Pancreas (tissue), 10 donors: ENCODE measurements at regions not wholly inside any gene's neighbourhood (a gene's known extent, or its start where the extent isn't known, plus 50 kb on each side); places are given as distances from the start of the nearest gene placed in this dataset.
A peak's percentile ranks its signal among the peaks of the same experiment; 100 is the strongest.

ENCODE experiments used
- ATAC-seq, 4 donors: fragments of 200-7000 bp; cut with Tn5 transposase; one replicate each; pipeline versions ENCODE4 v1.8.0 to v1.9.1; 2020; ENCODE audit warnings: mild to moderate bottlenecking in 4 of 4, moderate library complexity in 4 of 4
- DNase-seq, 6 donors: peaks; one replicate each; pipeline ENCODE4 v3.0.0-alpha.2; 2020
- FAIRE-seq: peaks from 2 replicates; lab custom pipeline; 2012; peaks lifted over from hg19 to GRCh38; lab: Jason Lieb, UNC
- H3K27ac ChIP-seq, 4 donors: fragments of 200-600 bp; sonication (generic); 1 replicate in 3 of 4; 2 replicates in 1 of 4; pipeline versions ENCODE4 v1.5.0 to v1.8.0; 2020
- H3K27me3 ChIP-seq, 4 donors: fragments of 200-600 bp; one replicate each; pipeline ENCODE4 v1.8.0; 2021
- H3K36me3 ChIP-seq, 3 donors: fragments of 200-600 bp; sonication (generic) in 1 of 3; one replicate each; pipeline versions ENCODE4 v1.5.0 to v1.8.0; 2020 to 2021
- H3K4me1 ChIP-seq, 3 donors: fragments of 200-600 bp; one replicate each; pipeline ENCODE4 v1.8.0; 2021
- H3K4me3 ChIP-seq, 4 donors: fragments of 200-600 bp; sonication (generic) in 2 of 4; one replicate each; pipeline versions ENCODE4 v1.5.0 to v1.8.0; 2020 to 2021
- H3K9me3 ChIP-seq, 4 donors: fragments of 200-600 bp; one replicate each; pipeline ENCODE4 v1.8.0; 2021
- WGBS, 2 donors: extraction: QIAGEN DNeasy Blood & Tissue Kit; methylation state at CpG; one replicate each; pipeline ENCODE4 v1.1.7; 2013; 5-methylcytosine and 5-hydroxymethylcytosine counted together
- intact Hi-C, 3 donors: fragments of 100-400 bp; cut with DNase I; formaldehyde crosslinking; loops; one replicate each; pipeline versions ENCODE4 v1.11.1 to v1.14.2; 2022
- TF ChIP-seq, protein P1 (sequence below), 4 donors: fragments of 200-600 bp; sonication (generic) in 3 of 4; IDR thresholded peaks; one replicate each; pipeline versions ENCODE4 v1.5.0 to v1.8.0; 2021; ENCODE audit warnings: antibody characterized with exemption in 4 of 4
- donor health status: healthy with polysubstance abuse.
- donor health status: DM: no; HTN: no; CAD: no; lungs with moderate emphysema.
- donor health status: DM: no; HTN: no; CAD: no.
- donor health status: control.
- donor health status: control.
- donor health status: Bipolar disorder and iron deficiency.
- donor health status: DM: yes; HTN: yes; CAD: no.
- donor health status: DM: no; HTN: no; CAD: no.
- donor health status: DM: no; HTN: no; CAD: no.
- donor health status: DM: yes; HTN: yes; CAD: no.

GRCh38 chr10:28939281-28940157 is 262.2 kb downstream of the BAMBI start:
- Histone ChIP-seq H3K36me3 (no peaks in the 10 kb centered on the region), H3K9me3 (no peaks in the 10 kb centered on the region), H3K27me3 (no peaks in the 10 kb centered on the region), H3K4me1 (peaks cover 14 to 20% (median 19%) of the 10 kb centered on the region in 3 donors), H3K4me3 (peak overlapping the region in 1 of 4 donors; percentile 8), H3K27ac (peak overlapping the region; percentile 16 to 67 (median 54))
- peak; percentile 93 to 98 (median 97) for ATAC-seq
- WGBS, 2 donors, result 12 to 13% methylated on average over 29 of the region's 29 CpGs
- intact Hi-C loops, result no loop called here
- peak; percentile 62 to 81 (median 68) for DNase-seq
- TF ChIP-seq, protein P1, sequence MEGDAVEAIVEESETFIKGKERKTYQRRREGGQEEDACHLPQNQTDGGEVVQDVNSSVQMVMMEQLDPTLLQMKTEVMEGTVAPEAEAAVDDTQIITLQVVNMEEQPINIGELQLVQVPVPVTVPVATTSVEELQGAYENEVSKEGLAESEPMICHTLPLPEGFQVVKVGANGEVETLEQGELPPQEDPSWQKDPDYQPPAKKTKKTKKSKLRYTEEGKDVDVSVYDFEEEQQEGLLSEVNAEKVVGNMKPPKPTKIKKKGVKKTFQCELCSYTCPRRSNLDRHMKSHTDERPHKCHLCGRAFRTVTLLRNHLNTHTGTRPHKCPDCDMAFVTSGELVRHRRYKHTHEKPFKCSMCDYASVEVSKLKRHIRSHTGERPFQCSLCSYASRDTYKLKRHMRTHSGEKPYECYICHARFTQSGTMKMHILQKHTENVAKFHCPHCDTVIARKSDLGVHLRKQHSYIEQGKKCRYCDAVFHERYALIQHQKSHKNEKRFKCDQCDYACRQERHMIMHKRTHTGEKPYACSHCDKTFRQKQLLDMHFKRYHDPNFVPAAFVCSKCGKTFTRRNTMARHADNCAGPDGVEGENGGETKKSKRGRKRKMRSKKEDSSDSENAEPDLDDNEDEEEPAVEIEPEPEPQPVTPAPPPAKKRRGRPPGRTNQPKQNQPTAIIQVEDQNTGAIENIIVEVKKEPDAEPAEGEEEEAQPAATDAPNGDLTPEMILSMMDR (IDR thresholded peaks at IDR 0.05), result no peak
- no peak for FAIRE-seq

GRCh38 chr10:28940158-28940888 is 263.0 kb downstream of the BAMBI start:
- DNase-seq (no peak), ATAC-seq (peak; percentile 15 to 19 (median 16)), FAIRE-seq (no peak)
- no peaks in the 10 kb centered on the region for H3K36me3 ChIP-seq
- H3K9me3 ChIP-seq, result no peaks in the 10 kb centered on the region
- TF ChIP-seq, protein P1 (IDR thresholded peaks at IDR 0.05), result no peak
- peaks cover 14 to 20% (median 19%) of the 10 kb centered on the region in 3 donors for H3K4me1 ChIP-seq
- H3K4me3 ChIP-seq, result no peak overlapping the region
- intact Hi-C loops, result no loop called here
- no peaks in the 10 kb centered on the region for H3K27me3 ChIP-seq
- 18% methylated on average over 8 of the region's 8 CpGs for WGBS, 2 donors
- H3K27ac ChIP-seq, result peak overlapping the region in 3 of 4 donors; percentile 6 to 67 (median 24)

DNA sequence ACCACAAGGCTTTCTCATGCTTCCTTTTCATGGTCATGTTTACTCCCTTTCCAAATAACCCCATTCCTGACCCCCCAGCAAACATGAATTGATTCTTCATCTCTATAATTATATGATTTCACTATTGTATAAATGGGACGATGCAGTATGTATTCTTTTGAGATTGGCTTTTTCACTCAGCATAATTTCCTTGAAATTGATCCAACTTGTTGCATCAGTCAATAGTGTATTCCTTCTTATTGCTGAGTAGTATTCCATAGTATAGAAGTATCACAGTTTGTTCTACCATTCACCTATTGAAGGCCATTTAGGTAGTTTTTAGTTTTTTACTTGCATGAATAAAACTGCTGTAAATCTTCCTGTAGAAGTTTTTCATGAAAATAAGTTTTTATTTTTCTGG is 264.7 kb downstream of the BAMBI start:
- intact Hi-C loops, result no loop called here
- Histone ChIP-seq H3K36me3 (no peaks in the 10 kb centered on the region), H3K9me3 (no peaks in the 10 kb centered on the region), H3K4me1 (peaks cover 14 to 20% (median 19%) of the 10 kb centered on the region in 3 donors), H3K27ac (no peak overlapping the region), H3K4me3 (no peak overlapping the region), H3K27me3 (peaks cover 0 to 7% (median 0%) of the 10 kb centered on the region in 4 donors)
- DNase-seq, result no peak
- WGBS, 2 donors, result 75 to 86% methylated on average over 1 of the region's 1 CpG
- ATAC-seq, result no peak
- no peak for FAIRE-seq
- TF ChIP-seq, protein P1 (IDR thresholded peaks at IDR 0.05), result no peak

- Histone ChIP-seq H3K27me3 (peaks cover 0 to 7% (median 0%) of the 10 kb centered on the region in 4 donors), H3K4me1 (peaks cover 0 to under 1% (median 0%) of the 10 kb centered on the region in 3 donors), H3K27ac (no peak overlapping the region), H3K9me3 (no peaks in the 10 kb centered on the region), H3K4me3 (no peak overlapping the region), H3K36me3 (no peaks in the 10 kb centered on the region)
- 17 to 41% methylated on average over 1 of the region's 1 CpG for WGBS, 2 donors
- FAIRE-seq (peak; percentile 86), DNase-seq (no peak), ATAC-seq (no peak)
- TF ChIP-seq, protein P1 (IDR thresholded peaks at IDR 0.05), result no peak
- intact Hi-C loops, result no loop called here
These were observed 268.6 kb downstream of the BAMBI start for GRCh38 chr10:28945959-28946358.
